NCI-H774 (cell line): ENCODE measurements at regions not wholly inside any gene's neighbourhood (a gene's known extent, or its start where the extent isn't known, plus 50 kb on each side); places are given as distances from the start of the nearest gene placed in this dataset.
"Not testable (repeated sequence)": the region's sequence is repeated elsewhere in the genome, so short reads cannot be mapped to it uniquely, and the experiment has no call there.

Experiments
- DNase-seq: peaks from one replicate; lab custom pipeline; 2025; lab: John Stamatoyannopoulos, UW

- no peak for DNase-seq
Measured at GRCh38 chr21:20110368-20110767, 887.8 kb upstream of the NCAM2 start.

DNA sequence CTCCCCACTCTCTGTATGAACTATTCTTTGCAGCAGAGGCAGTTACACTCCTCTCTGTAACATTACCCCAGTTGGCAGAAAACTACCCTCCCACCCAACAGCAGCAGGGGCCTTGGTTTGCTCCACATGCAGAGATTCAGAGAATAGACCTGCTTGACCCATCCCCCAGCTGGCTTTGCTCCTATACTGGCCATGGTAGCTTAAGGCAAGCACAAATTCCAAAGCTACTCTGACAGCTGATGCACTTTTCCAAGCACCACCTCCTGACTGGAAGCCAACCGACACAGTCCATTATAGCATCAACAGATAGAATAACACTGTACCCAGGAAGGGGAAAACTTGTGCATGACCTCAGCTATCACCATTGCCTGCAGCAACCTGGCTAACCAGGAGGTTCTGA is 846.5 kb upstream of the NCAM2 start:
- DNase-seq: no peak

- DNase-seq: no peak
Measured at GRCh38 chr21:20163167-20163566, 835.0 kb upstream of the NCAM2 start.

- no peak for DNase-seq
Measured at GRCh38 chr21:20167059-20167458, 831.1 kb upstream of the NCAM2 start.

DNA sequence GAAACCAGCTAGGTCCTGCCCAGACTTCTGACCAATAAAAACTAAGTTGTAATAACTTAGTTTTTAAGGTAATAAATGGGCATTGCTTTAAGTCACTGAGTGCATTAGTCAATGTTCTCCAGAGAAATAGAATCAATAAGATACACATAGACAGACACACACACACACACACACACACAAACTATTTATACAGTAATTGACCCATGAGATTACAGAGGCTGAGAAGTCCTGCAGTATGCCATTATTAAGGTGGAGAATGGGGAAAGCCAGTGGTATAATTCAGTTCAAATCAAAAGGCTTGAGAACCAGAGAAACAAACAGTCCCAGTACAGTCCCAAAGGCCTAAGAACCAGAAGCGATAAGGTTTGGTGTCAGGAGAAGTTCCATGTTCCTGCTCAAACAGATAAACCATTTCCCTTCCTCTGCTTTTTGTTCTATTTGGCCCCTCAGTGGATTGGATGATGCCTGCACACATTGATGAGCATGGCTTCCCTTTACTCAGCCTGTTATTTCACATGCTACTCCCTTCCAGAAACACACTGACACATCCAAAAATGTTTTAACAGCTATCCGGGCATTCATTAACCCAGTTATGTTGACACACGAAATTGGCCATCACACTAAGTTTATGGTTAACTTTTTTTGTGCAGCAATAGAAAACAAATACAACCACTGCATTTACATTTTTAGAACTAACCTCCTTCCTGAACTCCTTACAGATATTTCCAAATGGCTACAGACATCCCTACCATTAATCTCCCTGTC is 828.2 kb upstream of the NCAM2 start:
- no peak for DNase-seq

DNA sequence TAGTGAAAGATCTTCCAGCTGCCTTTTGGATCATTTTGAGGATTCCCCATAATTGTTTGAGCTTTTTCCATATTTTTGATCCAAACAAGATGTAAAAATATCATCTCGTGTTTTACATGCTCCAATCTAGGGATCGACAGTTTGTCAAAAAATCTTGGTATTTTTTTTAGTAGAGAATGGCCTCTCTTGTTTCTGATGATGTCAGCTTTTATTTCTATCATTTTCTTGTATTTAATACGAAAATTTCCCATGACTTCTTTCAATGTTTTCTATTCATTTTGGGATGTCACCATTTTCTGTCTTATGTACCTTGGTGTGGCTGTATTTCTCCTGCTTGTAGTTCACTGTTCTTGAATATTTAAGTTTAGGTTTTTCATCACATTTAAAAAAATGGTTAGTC is 812.0 kb upstream of the NCAM2 start:
- DNase-seq: no peak

DNA sequence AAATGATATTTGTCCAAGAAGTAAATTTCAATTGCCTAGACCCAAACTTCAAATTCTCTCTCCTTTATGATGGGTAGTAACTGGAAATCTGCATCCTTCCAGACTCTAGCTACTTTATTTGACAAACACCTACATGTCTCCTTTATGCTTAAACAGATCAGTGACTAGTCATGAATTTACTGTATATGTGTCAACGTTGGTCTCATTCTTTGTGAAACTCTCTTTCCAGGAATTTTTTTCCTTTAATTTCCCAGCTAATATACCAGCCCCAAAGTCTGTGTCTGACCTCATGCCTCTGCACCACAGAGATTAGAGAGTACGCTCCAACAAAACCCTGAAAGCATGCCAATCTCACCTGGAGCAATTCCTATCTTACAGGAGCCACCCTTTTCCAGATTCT is 811.2 kb upstream of the NCAM2 start:
- no peak for DNase-seq

DNA sequence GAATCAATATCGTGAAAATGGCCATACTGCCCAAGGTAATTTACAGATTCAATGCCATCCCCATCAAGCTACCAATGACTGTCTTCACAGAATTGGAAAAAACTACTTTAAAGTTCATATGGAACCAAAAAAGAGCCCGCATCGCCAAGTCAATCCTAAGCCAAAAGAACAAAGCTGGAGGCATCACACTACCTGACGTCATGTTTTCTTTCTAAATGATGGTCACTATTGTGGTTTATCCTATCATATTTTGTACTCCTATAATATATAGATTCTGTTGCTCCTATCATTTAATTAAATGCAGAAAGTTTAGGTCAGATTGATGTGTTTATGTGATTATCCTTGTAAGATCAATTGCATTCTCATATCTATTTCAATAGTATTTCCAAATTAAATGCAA is 796.9 kb upstream of the NCAM2 start:
- not testable (repeated sequence) for DNase-seq

GRCh38 chr21:20207335-20207734 is 790.9 kb upstream of the NCAM2 start:
- no peak for DNase-seq

DNA sequence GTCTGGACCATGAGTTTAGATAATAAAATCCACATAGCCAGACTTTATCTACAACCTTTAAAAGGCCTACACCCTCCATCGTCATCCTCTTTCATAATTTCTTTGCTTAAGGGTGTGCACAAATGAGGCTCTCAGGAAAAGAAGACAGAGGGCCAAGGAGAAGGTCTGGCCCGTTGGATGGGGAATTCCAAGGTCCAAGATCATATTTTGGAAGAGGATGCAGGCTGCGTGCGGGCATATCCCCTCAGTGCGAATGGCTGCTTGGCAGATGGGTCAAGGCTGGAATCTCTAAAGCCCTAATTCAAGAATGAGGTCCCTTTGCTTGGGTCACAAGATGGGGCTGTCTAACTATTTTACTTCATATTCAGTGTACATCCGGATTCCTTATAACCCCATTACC is 782.2 kb upstream of the NCAM2 start:
- DNase-seq: no peak

- DNase-seq: no peak
Measured at GRCh38 chr21:20220586-20220985, 777.6 kb upstream of the NCAM2 start.

DNA sequence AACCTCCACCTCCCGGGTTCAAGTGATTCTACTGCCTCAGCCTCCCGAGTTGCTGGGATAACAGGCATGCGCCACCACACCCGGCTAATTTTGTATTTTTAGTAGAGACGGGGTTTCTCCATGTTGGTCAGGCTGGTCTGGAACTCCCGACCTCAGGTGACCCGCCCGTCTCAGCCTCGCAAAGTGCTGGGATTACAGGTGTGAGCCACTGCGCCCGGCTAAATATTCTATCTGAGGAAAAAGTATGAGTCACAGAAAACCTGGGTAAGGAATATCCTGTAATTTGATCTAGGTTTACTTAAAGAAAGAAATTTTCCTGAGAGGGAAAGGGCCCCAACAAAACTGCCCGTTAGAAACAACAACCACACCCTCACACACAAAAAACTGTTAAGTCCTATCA is 776.2 kb upstream of the NCAM2 start:
- not testable (repeated sequence) for DNase-seq

DNA sequence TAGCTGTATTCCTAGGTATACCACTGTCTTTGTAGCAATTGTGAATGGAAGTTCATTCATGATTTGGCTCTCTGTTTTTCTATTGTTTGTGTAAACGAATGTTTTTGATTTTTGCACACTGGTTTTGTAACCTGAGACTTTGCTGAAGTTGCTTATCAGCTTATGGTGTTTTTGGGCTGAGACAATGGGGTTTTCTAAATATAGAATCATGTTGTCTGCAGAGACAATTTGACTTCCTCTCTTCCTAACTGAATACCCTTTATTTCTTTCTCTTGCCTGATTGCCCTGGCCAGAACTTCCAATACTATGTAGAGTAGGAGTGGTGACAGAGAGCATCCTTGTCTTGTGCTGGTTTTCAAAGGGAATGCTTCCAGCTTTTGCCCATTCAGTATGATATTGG is 761.6 kb upstream of the NCAM2 start:
- DNase-seq: not testable (repeated sequence)

- no peak for DNase-seq
Measured at GRCh38 chr21:20249401-20249800, 748.8 kb upstream of the NCAM2 start.

DNA sequence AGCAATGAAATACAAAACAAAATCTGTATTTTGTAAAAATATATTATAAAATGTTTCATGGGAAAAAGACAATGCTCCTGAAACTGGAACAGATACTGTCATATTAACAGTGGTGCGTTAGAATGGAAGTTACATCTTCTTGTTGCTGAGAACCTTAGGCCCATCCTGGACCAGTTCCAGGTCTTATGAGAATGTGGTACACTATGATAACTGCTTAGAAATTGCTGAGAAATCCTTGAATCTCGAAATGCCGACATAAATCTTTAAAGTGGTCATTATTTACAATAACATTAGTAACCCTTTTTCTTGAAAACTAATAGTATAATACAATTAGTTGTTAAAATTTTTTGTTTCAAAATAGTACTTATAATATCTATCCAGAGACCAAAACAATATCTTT is 747.9 kb upstream of the NCAM2 start:
- no peak for DNase-seq

GRCh38 chr21:20253261-20253660 is 744.9 kb upstream of the NCAM2 start:
- no peak for DNase-seq

DNA sequence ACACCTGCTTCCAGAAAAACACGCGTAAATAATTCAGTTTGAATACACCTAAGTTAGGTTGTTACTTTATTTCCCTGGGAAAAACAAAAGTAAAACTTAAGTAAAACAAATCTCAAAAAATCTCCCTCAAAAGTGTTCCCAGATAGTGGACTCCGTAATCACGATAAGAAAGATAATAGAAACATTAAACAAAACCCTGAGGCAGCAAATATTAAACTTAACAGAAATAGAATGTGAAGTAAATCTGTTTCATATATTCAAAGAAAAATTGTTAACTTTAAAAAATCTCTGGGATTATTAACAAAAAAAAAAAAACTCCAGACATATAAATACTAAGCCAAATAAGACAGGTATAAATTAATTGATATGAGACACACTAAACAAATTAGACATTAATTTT is 743.2 kb upstream of the NCAM2 start:
- no peak for DNase-seq

DNA sequence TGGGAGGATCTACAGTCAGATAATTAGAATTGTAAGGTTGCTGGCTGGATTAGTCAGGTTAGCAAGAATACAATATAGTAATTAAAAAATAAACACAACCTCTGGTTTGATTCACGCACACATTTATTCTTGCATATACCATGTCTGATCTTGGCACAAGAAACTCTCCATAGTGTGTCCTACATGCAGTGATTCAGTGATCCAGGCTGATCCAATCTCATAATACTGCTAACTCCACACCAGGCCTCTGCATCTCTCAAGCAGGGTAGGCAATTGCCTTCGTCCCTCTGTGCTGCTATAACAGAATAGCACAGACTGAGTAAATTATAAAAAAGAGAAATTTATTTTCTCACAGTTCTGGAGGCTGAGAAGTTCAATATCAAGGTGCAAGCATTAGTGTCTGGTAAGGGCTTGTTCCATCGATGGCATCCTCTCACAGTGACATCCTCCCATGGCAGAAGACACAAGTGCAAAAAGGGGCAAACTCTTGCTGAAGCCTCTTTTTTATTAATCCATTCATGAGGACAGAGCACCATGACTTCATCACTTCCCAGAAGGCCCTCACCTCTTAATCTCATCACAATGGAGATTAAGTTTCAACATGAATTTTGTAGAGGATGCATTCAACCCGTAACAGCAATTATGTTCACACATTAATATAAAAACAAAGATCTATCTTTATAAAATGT is 741.0 kb upstream of the NCAM2 start:
- DNase-seq: no peak

- no peak for DNase-seq
Measured at GRCh38 chr21:20258542-20258941, 739.7 kb upstream of the NCAM2 start.

- DNase-seq: no peak
Measured at GRCh38 chr21:20259031-20259867, 739.0 kb upstream of the NCAM2 start.

- no peak for DNase-seq
Measured at GRCh38 chr21:20260124-20260523, 738.1 kb upstream of the NCAM2 start.

GRCh38 chr21:20261364-20261763 is 736.8 kb upstream of the NCAM2 start:
- DNase-seq: no peak
